ENCODE measurements at regions not wholly inside any gene's neighbourhood (a gene's known extent, or its start where the extent isn't known, plus 50 kb on each side); places are given as distances from the start of the nearest gene placed in this dataset.

- H3K27ac Mint-ChIP-seq (ENCODE audit: low read depth, unreplicated experiment), result no peak overlapping the region
- no peak for DNase-seq (ENCODE audit: unreplicated experiment)
- no peaks in the 10 kb centered on the region for H3K27me3 Mint-ChIP-seq (ENCODE audit: insufficient read depth, unreplicated experiment)
- intact Hi-C loops (cut with micrococcal nuclease), result no loop called here
- ChIA-PET CTCF (no interaction called here), POLR2A (no interaction called here)
- H3K9me3 Mint-ChIP-seq (ENCODE audit: unreplicated experiment), result peaks cover 20% of the 10 kb centered on the region
- no peak for TF ChIP-seq CTCF (IDR thresholded peaks at IDR 0.05; ENCODE audit: unreplicated experiment)
- no TSS peak for BruUV-seq (replicated peaks)
- no peaks in the 10 kb centered on the region for H3K4me1 Mint-ChIP-seq (ENCODE audit: insufficient read depth, unreplicated experiment)
- H3K4me3 Mint-ChIP-seq (ENCODE audit: unreplicated experiment), result no peak overlapping the region
- no peaks in the 10 kb centered on the region for H3K36me3 Mint-ChIP-seq (ENCODE audit: insufficient read depth, unreplicated experiment)
Measured at GRCh38 chrX:67050760-67051159, 411.9 kb upstream of the EDA2R start.

- intact Hi-C loops (cut with micrococcal nuclease), result no loop called here
- no peak for TF ChIP-seq CTCF (IDR thresholded peaks at IDR 0.05; ENCODE audit: unreplicated experiment)
- Mint-ChIP-seq H3K27me3 (ENCODE audit: insufficient read depth, unreplicated experiment) (no peaks in the 10 kb centered on the region), H3K36me3 (ENCODE audit: insufficient read depth, unreplicated experiment) (no peaks in the 10 kb centered on the region), H3K9me3 (ENCODE audit: unreplicated experiment) (peaks cover 29% of the 10 kb centered on the region), H3K4me1 (ENCODE audit: insufficient read depth, unreplicated experiment) (no peaks in the 10 kb centered on the region), H3K27ac (ENCODE audit: low read depth, unreplicated experiment) (no peak overlapping the region), H3K4me3 (ENCODE audit: unreplicated experiment) (no peak overlapping the region)
- CTCF ChIA-PET, result no interaction called here
- POLR2A ChIA-PET, result no interaction called here
- no peak for DNase-seq (ENCODE audit: unreplicated experiment)
- BruUV-seq (replicated peaks), result no TSS peak
Measured at GRCh38 chrX:67044866-67045265, 406.0 kb upstream of the EDA2R start.

- Mint-ChIP-seq H3K27me3 (ENCODE audit: insufficient read depth, unreplicated experiment) (no peaks in the 10 kb centered on the region), H3K4me1 (ENCODE audit: insufficient read depth, unreplicated experiment) (no peaks in the 10 kb centered on the region), H3K27ac (ENCODE audit: low read depth, unreplicated experiment) (no peak overlapping the region), H3K9me3 (ENCODE audit: unreplicated experiment) (peaks cover 23% of the 10 kb centered on the region), H3K36me3 (ENCODE audit: insufficient read depth, unreplicated experiment) (no peaks in the 10 kb centered on the region), H3K4me3 (ENCODE audit: unreplicated experiment) (no peak overlapping the region)
- ChIA-PET CTCF (no interaction called here), POLR2A (no interaction called here)
- BruUV-seq (replicated peaks), result no TSS peak
- DNase-seq (ENCODE audit: unreplicated experiment), result no peak
- TF ChIP-seq CTCF (IDR thresholded peaks at IDR 0.05; ENCODE audit: unreplicated experiment), result no peak
- intact Hi-C loops (cut with micrococcal nuclease), result no loop called here
Measured at GRCh38 chrX:67044029-67044653, 405.3 kb upstream of the EDA2R start.

- no peak overlapping the region for H3K27ac Mint-ChIP-seq (ENCODE audit: low read depth, unreplicated experiment)
- H3K36me3 Mint-ChIP-seq (ENCODE audit: insufficient read depth, unreplicated experiment), result peaks cover 6% of the 10 kb centered on the region
- intact Hi-C loops (cut with micrococcal nuclease), result no loop called here
- no TSS peak for BruUV-seq (replicated peaks)
- H3K27me3 Mint-ChIP-seq (ENCODE audit: insufficient read depth, unreplicated experiment), result no peaks in the 10 kb centered on the region
- H3K9me3 Mint-ChIP-seq (ENCODE audit: unreplicated experiment), result peaks cover 42% of the 10 kb centered on the region
- no peak overlapping the region for H3K4me3 Mint-ChIP-seq (ENCODE audit: unreplicated experiment)
- POLR2A ChIA-PET, result no interaction called here
- no peak for TF ChIP-seq CTCF (IDR thresholded peaks at IDR 0.05; ENCODE audit: unreplicated experiment)
- no peaks in the 10 kb centered on the region for H3K4me1 Mint-ChIP-seq (ENCODE audit: insufficient read depth, unreplicated experiment)
- no peak for DNase-seq (ENCODE audit: unreplicated experiment)
- CTCF ChIA-PET, result no interaction called here
Measured at GRCh38 chrX:67004451-67004850, 365.6 kb upstream of the EDA2R start.
